CD4-positive, alpha-beta memory T cell (primary cell): ENCODE measurements at regions not wholly inside any gene's neighbourhood (a gene's known extent, or its start where the extent isn't known, plus 50 kb on each side); places are given as distances from the start of the nearest gene placed in this dataset.

Experiments used
- CTCF ChIA-PET: fragments of 350-600 bp; sonication (Branson Sonifier 250); formaldehyde crosslinking; loops from one replicate; lab custom pipeline; 2021; ENCODE audit warnings: inconsistent platforms; ENCODE audit not compliant: partially characterized antibody; lab: Charles Lee
- POLR2A ChIA-PET: fragments of 350-600 bp; sonication (Branson Sonifier 250); formaldehyde crosslinking; loops from one replicate; lab custom pipeline; 2021; ENCODE audit not compliant: partially characterized antibody; lab: Charles Lee
- DNase-seq, 5 donors: peaks; one replicate each; pipeline versions ENCODE4 v3.0.0 to v3.0.0-alpha.2; 2020 to 2022; ENCODE audit warnings: mixed read lengths in 1 of 5
- H3K27ac ChIP-seq: one replicate; pipeline ENCODE4 v1.7.0; 2013; ENCODE audit warnings: low read depth, low read length
- H3K27me3 ChIP-seq: 2 replicates; pipeline ENCODE4 v1.7.0; 2013; ENCODE audit warnings: mild to moderate bottlenecking, low read length, moderate library complexity; ENCODE audit not compliant: insufficient read depth
- H3K36me3 ChIP-seq: 2 replicates; pipeline ENCODE4 v1.7.0; 2013; ENCODE audit warnings: mild to moderate bottlenecking, low read length, moderate library complexity; ENCODE audit not compliant: insufficient read depth
- H3K4me1 ChIP-seq: 2 replicates; pipeline ENCODE4 v1.7.0; 2013; ENCODE audit warnings: mild to moderate bottlenecking, low read length, moderate library complexity; ENCODE audit not compliant: insufficient read depth
- H3K4me3 ChIP-seq, 2 donors: one replicate each; pipeline ENCODE4 v1.7.0; 2013; ENCODE audit warnings: low read length in 2 of 2, mild to moderate bottlenecking in 1 of 2
- H3K9me3 ChIP-seq, 2 donors: one replicate each; pipeline ENCODE4 v1.7.0; 2013; ENCODE audit warnings: low read length in 2 of 2, control low read depth in 1 of 2; ENCODE audit not compliant: control insufficient read depth in 1 of 2
- H3K27ac Mint-ChIP-seq, 7 donors: one replicate each; pipeline ENCODE4 v1.8.0; 2020 to 2021; ENCODE audit warnings: mixed read lengths in 7 of 7, mild to moderate bottlenecking in 6 of 7, inconsistent platforms in 3 of 7, moderate library complexity in 3 of 7
- H3K27me3 Mint-ChIP-seq, 2 donors: one replicate each; pipeline ENCODE4 v1.8.0; 2020 to 2021; ENCODE audit warnings: mixed read lengths in 2 of 2
- H3K36me3 Mint-ChIP-seq, 2 donors: one replicate each; pipeline ENCODE4 v1.8.0; 2020 to 2021; ENCODE audit warnings: mixed read lengths in 2 of 2, inconsistent platforms in 1 of 2, mild to moderate bottlenecking in 1 of 2
- H3K4me1 Mint-ChIP-seq, 4 donors: one replicate each; pipeline ENCODE4 v1.8.0; 2020 to 2021; ENCODE audit warnings: mixed read lengths in 4 of 4, mild to moderate bottlenecking in 1 of 4
- H3K4me3 Mint-ChIP-seq, 8 donors: one replicate each; pipeline ENCODE4 v1.8.0; 2020 to 2021; ENCODE audit warnings: mixed read lengths in 8 of 8, mild to moderate bottlenecking in 7 of 8, moderate library complexity in 6 of 8, inconsistent platforms in 3 of 8
- H3K9me3 Mint-ChIP-seq, 8 donors: one replicate each; pipeline ENCODE4 v1.8.0; 2020 to 2021; ENCODE audit warnings: mixed read lengths in 8 of 8, mild to moderate bottlenecking in 5 of 8, inconsistent platforms in 3 of 8, moderate library complexity in 1 of 8
- intact Hi-C: fragments of 100-400 bp; cut with micrococcal nuclease; formaldehyde crosslinking; loops from one replicate; pipeline ENCODE4 v1.15.1; 2023

DNA sequence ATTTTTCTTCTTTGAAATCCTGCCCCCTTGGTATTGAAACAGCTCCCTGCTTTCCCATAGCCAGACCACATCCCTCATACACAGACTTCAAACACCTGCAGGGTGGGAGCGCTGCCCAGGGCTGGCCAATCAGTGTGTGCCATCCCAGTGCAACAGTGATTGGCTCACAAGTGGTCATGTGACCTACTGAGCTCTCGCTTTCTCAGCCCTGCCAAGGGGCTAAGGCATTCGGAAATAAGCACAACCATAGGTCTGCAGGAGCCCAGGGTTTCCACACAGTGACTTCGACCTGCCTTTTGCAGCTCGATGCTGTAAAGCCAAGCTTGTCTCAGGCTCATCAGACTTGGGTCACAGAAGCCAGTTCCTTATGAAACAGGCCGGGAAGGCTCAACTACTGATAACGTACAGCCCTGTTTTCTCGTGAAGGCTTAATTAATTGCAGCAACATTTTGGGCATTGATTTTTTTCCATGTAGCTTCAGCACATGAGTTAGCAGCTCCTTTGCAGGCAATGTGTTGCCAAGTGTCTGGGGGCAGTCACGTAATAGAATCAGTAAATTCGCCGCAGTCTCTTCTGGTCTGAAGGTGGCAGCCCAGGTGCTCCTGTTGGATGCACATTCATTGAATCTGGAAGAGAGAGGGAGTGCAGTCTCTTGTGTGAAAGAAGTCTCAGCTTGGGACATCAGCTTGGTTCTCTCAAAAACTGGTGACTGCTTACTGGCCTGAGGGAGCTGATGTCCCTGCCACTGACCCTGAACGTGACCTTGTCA is 1091.8 kb downstream of the AACS start:
- ChIA-PET CTCF (interaction anchor here (1.0 kb wide), 1 partner anchor 10 kb away, joined by 3 read pairs; no protein-coding TSS in a partner anchor), POLR2A (no interaction called here)
- no peak for DNase-seq
- Histone ChIP-seq H3K27me3 (no peaks in the 10 kb centered on the region), H3K27ac (no peak overlapping the region), H3K4me1 (no peaks in the 10 kb centered on the region), H3K9me3 (no peaks in the 10 kb centered on the region), H3K36me3 (no peaks in the 10 kb centered on the region), H3K4me3 (no peak overlapping the region)
- no peak overlapping the region for H3K4me3 Mint-ChIP-seq
- no peak overlapping the region for H3K27ac Mint-ChIP-seq
- H3K9me3 Mint-ChIP-seq, result peaks cover 0 to 5% (median 2%) of the 10 kb centered on the region in 8 donors
- H3K27me3 Mint-ChIP-seq, result no peaks in the 10 kb centered on the region
- intact Hi-C loops, result no loop called here
- H3K36me3 Mint-ChIP-seq, result no peaks in the 10 kb centered on the region
- no peaks in the 10 kb centered on the region for H3K4me1 Mint-ChIP-seq

DNA sequence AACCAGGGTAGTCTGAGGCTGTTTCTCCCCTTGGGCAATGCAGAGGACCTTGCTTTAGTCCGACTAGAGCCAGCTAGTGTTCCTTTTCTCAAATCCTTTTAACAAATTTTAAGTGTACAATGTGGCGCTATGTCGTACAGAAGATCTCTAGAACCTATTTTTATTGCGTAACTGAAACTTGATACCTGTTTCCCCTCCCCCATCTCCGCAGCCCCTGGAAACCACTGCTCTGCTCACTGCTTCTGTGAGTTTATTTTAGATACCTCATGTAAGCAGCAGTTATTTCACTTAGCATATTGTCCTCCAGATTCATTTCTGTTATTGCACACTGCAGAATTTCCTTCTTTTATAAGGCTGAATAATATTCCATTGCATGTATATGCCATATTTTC is 1092.3 kb downstream of the AACS start:
- H3K9me3 ChIP-seq, result no peaks in the 10 kb centered on the region
- no peaks in the 10 kb centered on the region for H3K4me1 Mint-ChIP-seq
- H3K27ac ChIP-seq, result no peak overlapping the region
- no peaks in the 10 kb centered on the region for H3K27me3 ChIP-seq
- CTCF ChIA-PET, result interaction anchor here (1.0 kb wide), 1 partner anchor 10 kb away, joined by 3 read pairs; no protein-coding TSS in a partner anchor
- no peaks in the 10 kb centered on the region for H3K4me1 ChIP-seq
- DNase-seq, result no peak
- peaks cover 0 to 7% (median 2%) of the 10 kb centered on the region in 8 donors for H3K9me3 Mint-ChIP-seq
- POLR2A ChIA-PET, result no interaction called here
- H3K27me3 Mint-ChIP-seq, result no peaks in the 10 kb centered on the region
- H3K36me3 ChIP-seq, result no peaks in the 10 kb centered on the region
- H3K4me3 ChIP-seq, result no peak overlapping the region
- intact Hi-C loops, result no loop called here
- H3K36me3 Mint-ChIP-seq, result no peaks in the 10 kb centered on the region
- no peak overlapping the region for H3K4me3 Mint-ChIP-seq
- no peak overlapping the region for H3K27ac Mint-ChIP-seq

DNA sequence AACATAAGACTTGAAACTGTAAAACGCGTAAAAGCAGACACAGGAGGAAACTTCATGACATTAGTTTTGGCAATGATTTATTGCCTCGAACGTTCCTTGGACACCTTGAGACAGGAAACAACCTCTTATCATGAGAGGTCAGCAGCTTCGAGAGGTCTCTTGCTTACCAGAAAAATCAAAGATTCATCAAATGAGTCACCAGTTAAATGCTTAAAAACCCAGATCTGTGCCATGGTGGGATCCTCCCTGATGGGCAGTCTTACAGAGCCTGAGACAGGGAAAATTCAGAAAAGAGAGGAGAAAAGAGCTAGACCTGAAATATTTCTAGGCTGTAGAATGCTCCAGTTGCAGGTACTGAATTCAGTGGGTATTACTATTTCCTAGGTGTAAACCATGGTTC is 1093.9 kb downstream of the AACS start:
- no peaks in the 10 kb centered on the region for H3K36me3 Mint-ChIP-seq
- Histone ChIP-seq H3K36me3 (no peaks in the 10 kb centered on the region), H3K9me3 (no peaks in the 10 kb centered on the region), H3K27me3 (no peaks in the 10 kb centered on the region), H3K4me3 (no peak overlapping the region), H3K27ac (no peak overlapping the region), H3K4me1 (no peaks in the 10 kb centered on the region)
- no peaks in the 10 kb centered on the region for H3K4me1 Mint-ChIP-seq
- no peak for DNase-seq
- intact Hi-C loops, result no loop called here
- no peak overlapping the region for H3K4me3 Mint-ChIP-seq
- ChIA-PET POLR2A (no interaction called here), CTCF (no interaction called here)
- H3K27ac Mint-ChIP-seq, result no peak overlapping the region
- no peaks in the 10 kb centered on the region for H3K27me3 Mint-ChIP-seq
- peaks cover 0 to 13% (median 2%) of the 10 kb centered on the region in 8 donors for H3K9me3 Mint-ChIP-seq

DNA sequence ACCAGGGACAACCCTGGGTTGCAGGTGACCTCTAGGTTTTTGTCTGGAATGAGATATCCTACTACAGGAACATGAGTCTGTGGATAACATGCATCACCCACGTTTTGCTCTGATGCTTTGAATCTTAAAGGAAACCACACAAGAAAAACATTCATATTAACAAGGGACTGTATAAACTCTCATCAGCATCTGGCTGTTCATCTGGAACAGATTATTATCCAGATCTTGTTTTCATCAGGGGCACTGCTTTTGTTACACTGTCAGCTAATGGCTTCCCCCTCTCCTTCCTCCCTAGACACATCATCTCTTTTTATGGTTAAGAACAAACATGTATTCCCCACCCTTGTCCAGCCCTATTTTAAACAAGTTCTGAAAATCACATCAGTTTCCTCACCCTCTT is 1095.7 kb downstream of the AACS start:
- H3K27ac ChIP-seq, result no peak overlapping the region
- H3K4me3 ChIP-seq, result no peak overlapping the region
- Mint-ChIP-seq H3K4me3 (no peak overlapping the region), H3K27me3 (no peaks in the 10 kb centered on the region), H3K27ac (no peak overlapping the region), H3K9me3 (peaks cover 0 to 13% (median 4%) of the 10 kb centered on the region in 8 donors), H3K4me1 (no peaks in the 10 kb centered on the region), H3K36me3 (no peaks in the 10 kb centered on the region)
- intact Hi-C loops, result no loop called here
- H3K4me1 ChIP-seq, result no peaks in the 10 kb centered on the region
- ChIA-PET CTCF (no interaction called here), POLR2A (no interaction called here)
- H3K9me3 ChIP-seq, result no peaks in the 10 kb centered on the region
- no peak for DNase-seq
- H3K27me3 ChIP-seq, result no peaks in the 10 kb centered on the region
- no peaks in the 10 kb centered on the region for H3K36me3 ChIP-seq

DNA sequence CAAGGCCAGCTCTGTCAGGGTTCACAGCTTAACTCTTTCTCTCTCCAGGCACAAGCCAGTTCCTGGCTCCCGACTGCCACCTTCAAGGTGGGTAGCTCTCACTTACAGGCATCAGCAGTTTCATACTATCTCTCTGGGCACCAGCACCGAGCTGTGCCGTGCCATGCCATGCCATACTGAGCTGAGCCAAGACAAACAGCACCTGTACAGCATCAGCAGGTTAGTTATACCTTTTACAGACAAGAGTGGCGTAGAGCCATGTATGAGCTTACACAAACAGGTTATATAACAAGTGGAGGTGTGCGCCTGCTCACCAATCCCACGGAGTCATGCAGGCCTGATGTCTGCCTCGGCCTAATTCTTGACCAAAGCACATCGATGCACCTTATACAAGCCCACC is 1098.7 kb downstream of the AACS start:
- H3K27ac Mint-ChIP-seq, result no peak overlapping the region
- no peaks in the 10 kb centered on the region for H3K27me3 Mint-ChIP-seq
- no peaks in the 10 kb centered on the region for H3K36me3 ChIP-seq
- ChIA-PET POLR2A (no interaction called here), CTCF (no interaction called here)
- no peaks in the 10 kb centered on the region for H3K4me1 Mint-ChIP-seq
- no peak overlapping the region for H3K4me3 ChIP-seq
- H3K9me3 ChIP-seq, result no peaks in the 10 kb centered on the region
- no peaks in the 10 kb centered on the region for H3K27me3 ChIP-seq
- intact Hi-C loops, result no loop called here
- H3K9me3 Mint-ChIP-seq, result peaks cover 0 to 13% (median 6%) of the 10 kb centered on the region in 8 donors
- no peak overlapping the region for H3K27ac ChIP-seq
- H3K36me3 Mint-ChIP-seq, result no peaks in the 10 kb centered on the region
- no peak overlapping the region for H3K4me3 Mint-ChIP-seq
- H3K4me1 ChIP-seq, result no peaks in the 10 kb centered on the region
- DNase-seq, result no peak

DNA sequence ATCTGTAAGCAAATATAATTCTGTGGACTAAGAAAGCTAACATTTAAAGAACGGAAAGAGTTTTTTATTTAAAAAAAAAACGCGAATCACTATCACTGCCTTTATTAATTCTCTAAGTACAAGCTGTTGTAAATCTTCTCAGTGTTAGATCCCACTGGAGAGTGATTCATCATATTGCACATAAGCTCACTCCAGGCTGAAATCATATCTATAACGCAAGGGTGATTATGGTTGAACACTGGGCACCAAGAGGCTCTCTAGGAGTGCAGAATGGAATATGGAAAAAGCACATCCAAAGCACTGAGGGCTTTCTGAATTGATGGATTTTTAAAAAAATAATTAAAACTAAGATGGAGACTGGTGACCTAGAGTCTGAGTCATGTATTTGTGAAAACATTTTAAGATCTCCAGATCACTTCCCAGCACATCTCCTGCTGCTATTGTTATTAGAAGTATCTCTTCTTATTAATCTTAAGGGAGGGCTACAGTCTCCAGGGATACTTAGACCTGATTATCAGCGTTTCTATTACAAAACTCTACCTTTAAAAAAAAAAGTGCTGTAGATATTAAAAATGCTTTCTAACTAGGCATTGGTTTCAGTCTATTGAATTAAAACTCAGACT is 1106.8 kb downstream of the AACS start:
- peaks cover 0 to 6% (median 3%) of the 10 kb centered on the region in 8 donors for H3K9me3 Mint-ChIP-seq
- no peak overlapping the region for H3K4me3 Mint-ChIP-seq
- H3K36me3 Mint-ChIP-seq, result no peaks in the 10 kb centered on the region
- Histone ChIP-seq H3K9me3 (no peaks in the 10 kb centered on the region), H3K36me3 (no peaks in the 10 kb centered on the region), H3K27me3 (no peaks in the 10 kb centered on the region), H3K4me1 (no peaks in the 10 kb centered on the region), H3K27ac (no peak overlapping the region), H3K4me3 (no peak overlapping the region)
- H3K27ac Mint-ChIP-seq, result no peak overlapping the region
- no peaks in the 10 kb centered on the region for H3K27me3 Mint-ChIP-seq
- intact Hi-C loops, result no loop called here
- POLR2A ChIA-PET, result no interaction called here
- no peak for DNase-seq
- H3K4me1 Mint-ChIP-seq, result no peaks in the 10 kb centered on the region
- CTCF ChIA-PET, result no interaction called here

DNA sequence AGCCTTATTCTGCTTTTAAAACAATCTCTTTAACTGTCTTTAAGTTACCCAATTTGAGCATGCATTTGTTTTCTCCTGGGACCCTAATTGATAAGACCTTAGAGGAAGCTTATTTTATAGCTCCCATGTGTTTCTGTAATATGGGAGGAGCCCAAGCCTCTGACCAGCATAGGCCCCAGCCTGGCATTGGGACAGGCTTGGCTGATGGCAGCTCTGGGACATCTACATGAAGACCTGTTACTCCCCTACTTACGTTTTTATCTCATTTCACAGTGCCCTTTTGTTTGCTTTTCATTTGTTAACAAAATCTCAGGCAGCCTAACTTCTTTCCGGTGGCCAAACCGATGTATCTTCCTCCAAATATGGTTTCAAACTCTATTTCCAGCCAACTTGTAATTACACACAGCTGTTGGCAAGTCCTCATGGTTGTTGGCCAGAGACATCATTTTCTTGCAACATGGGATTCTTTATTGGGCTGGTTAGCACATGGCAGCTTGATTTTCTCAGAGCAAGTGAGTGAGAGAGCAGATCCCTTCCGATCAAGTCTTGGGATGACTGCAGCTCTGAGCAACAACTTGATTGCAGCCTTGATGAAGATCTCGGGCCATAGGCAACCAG is 1117.5 kb downstream of the AACS start:
- POLR2A ChIA-PET, result no interaction called here
- Histone ChIP-seq H3K4me3 (no peak overlapping the region), H3K9me3 (no peaks in the 10 kb centered on the region), H3K36me3 (no peaks in the 10 kb centered on the region), H3K27me3 (no peaks in the 10 kb centered on the region), H3K27ac (no peak overlapping the region), H3K4me1 (no peaks in the 10 kb centered on the region)
- Mint-ChIP-seq H3K4me1 (no peaks in the 10 kb centered on the region), H3K4me3 (no peak overlapping the region), H3K27ac (no peak overlapping the region), H3K27me3 (peaks cover 0 to 2% of the 10 kb centered on the region in 2 donors), H3K9me3 (peaks cover 2 to 22% (median 15%) of the 10 kb centered on the region in 8 donors), H3K36me3 (no peaks in the 10 kb centered on the region)
- CTCF ChIA-PET, result no interaction called here
- DNase-seq, result no peak
- intact Hi-C loops, result no loop called here
